HG03439 (cell line): ENCODE measurements at regions not wholly inside any gene's neighbourhood (a gene's known extent, or its start where the extent isn't known, plus 50 kb on each side); places are given as distances from the start of the nearest gene placed in this dataset.
"Not testable (repeated sequence)": the region's sequence is repeated elsewhere in the genome, so short reads cannot be mapped to it uniquely, and the experiment has no call there.

ENCODE experiments used
- ATAC-seq: cut with Tn5 transposase; IDR thresholded peaks from one replicate; pipeline ENCODE4 v1.9.1; 2021; ENCODE audit warnings: mild to moderate bottlenecking, moderate library complexity; ENCODE audit not compliant: unreplicated experiment

- ATAC-seq, result no peak
Observed at GRCh38 chr2:234375176-234375880, 121.6 kb downstream of the ARL4C start.

- ATAC-seq, result no peak
Observed at GRCh38 chr2:234374736-234375135, 122.1 kb downstream of the ARL4C start.

- no peak for ATAC-seq
Observed at GRCh38 chr2:234374150-234374508, 122.8 kb downstream of the ARL4C start.

GRCh38 chr2:234373481-234374149 lies 123.3 kb downstream of the ARL4C start:
- no peak for ATAC-seq

GRCh38 chr2:234373060-234373459 lies 123.8 kb downstream of the ARL4C start:
- no peak for ATAC-seq

- no peak for ATAC-seq
Observed at GRCh38 chr2:234372506-234372905, 124.4 kb downstream of the ARL4C start.

- no peak for ATAC-seq
Observed at GRCh38 chr2:234368861-234369261, 128.0 kb downstream of the ARL4C start.

- ATAC-seq, result no peak
Observed at GRCh38 chr2:234366891-234367290, 130.0 kb downstream of the ARL4C start.

- no peak for ATAC-seq
Observed at GRCh38 chr2:234364661-234365060, 132.2 kb downstream of the ARL4C start.

GRCh38 chr2:234363647-234364294 lies 133.1 kb downstream of the ARL4C start:
- no peak for ATAC-seq

- no peak for ATAC-seq
Observed at GRCh38 chr2:234363011-234363487, 133.8 kb downstream of the ARL4C start.

GRCh38 chr2:234360313-234360975 lies 136.4 kb downstream of the ARL4C start:
- ATAC-seq, result not testable (repeated sequence)

- ATAC-seq, result no peak
Observed at GRCh38 chr2:234357666-234358065, 139.2 kb downstream of the ARL4C start.

GRCh38 chr2:234355808-234356365 lies 141.0 kb downstream of the ARL4C start:
- ATAC-seq, result no peak

GRCh38 chr2:234355021-234355720 lies 141.7 kb downstream of the ARL4C start:
- no peak for ATAC-seq

- no peak for ATAC-seq
Observed at GRCh38 chr2:234352270-234352669, 144.6 kb downstream of the ARL4C start.

GRCh38 chr2:234351866-234352265 lies 145.0 kb downstream of the ARL4C start:
- ATAC-seq, result not testable (repeated sequence)

GRCh38 chr2:234348081-234348480 lies 148.8 kb downstream of the ARL4C start:
- no peak for ATAC-seq

GRCh38 chr2:234345921-234346320 lies 151.0 kb downstream of the ARL4C start:
- ATAC-seq, result no peak

GRCh38 chr2:234344012-234344411 lies 152.9 kb downstream of the ARL4C start:
- ATAC-seq, result no peak
